H9 (cell line): ENCODE measurements at regions not wholly inside any gene's neighbourhood (a gene's known extent, or its start where the extent isn't known, plus 50 kb on each side); places are given as distances from the start of the nearest gene placed in this dataset.
"Not testable (repeated sequence)": the region's sequence is repeated elsewhere in the genome, so short reads cannot be mapped to it uniquely, and the experiment has no call there.

Source experiments
- DNase-seq: peaks from one replicate; pipeline ENCODE4 v3.0.0-alpha.2; 2017
- H2AFZ ChIP-seq: one replicate; pipeline ENCODE4 v1.6.1; 2013; ENCODE audit warnings: mild to moderate bottlenecking, low read length, control low read depth, moderate library complexity
- H2AK5ac ChIP-seq: 2 replicates; pipeline ENCODE4 v1.6.1; 2013; ENCODE audit warnings: low read length, control low read depth, mixed read lengths; ENCODE audit not compliant: insufficient read length
- H2BK120ac ChIP-seq: one replicate; pipeline ENCODE4 v1.6.1; 2013; ENCODE audit warnings: low read depth, mild to moderate bottlenecking, low read length, control low read depth, inconsistent platforms; ENCODE audit not compliant: poor library complexity, severe bottlenecking
- H2BK12ac ChIP-seq: 2 replicates; pipeline ENCODE4 v1.6.1; 2013; ENCODE audit warnings: low read length, control low read depth, mixed read lengths, low read depth; ENCODE audit not compliant: insufficient read length
- H2BK15ac ChIP-seq: 2 replicates; pipeline ENCODE4 v1.6.1; 2013; ENCODE audit warnings: low read depth, low read length, control low read depth
- H2BK20ac ChIP-seq: one replicate; pipeline ENCODE4 v1.6.1; 2013; ENCODE audit warnings: low read depth, mild to moderate bottlenecking, low read length, control low read depth, inconsistent platforms; ENCODE audit not compliant: poor library complexity, severe bottlenecking
- H2BK5ac ChIP-seq: 2 replicates; pipeline ENCODE4 v1.6.1; 2013; ENCODE audit warnings: low read length, control low read depth, mixed read lengths; ENCODE audit not compliant: insufficient read length
- H3K14ac ChIP-seq: 2 replicates; pipeline ENCODE4 v1.6.1; 2013; ENCODE audit warnings: low read length, control low read depth; ENCODE audit not compliant: insufficient read depth
- H3K18ac ChIP-seq: 2 replicates; pipeline ENCODE4 v1.6.1; 2013; ENCODE audit warnings: low read depth, mild to moderate bottlenecking, mixed read lengths, low read length, control low read depth; ENCODE audit not compliant: insufficient read length
- H3K23ac ChIP-seq: 2 replicates; pipeline ENCODE4 v1.6.1; 2013; ENCODE audit warnings: low read length, control low read depth, mixed read lengths, low read depth; ENCODE audit not compliant: insufficient read length
- H3K23me2 ChIP-seq: 2 replicates; pipeline ENCODE4 v1.6.1; 2013; ENCODE audit warnings: low read depth, mild to moderate bottlenecking, mixed read lengths, low read length, control low read depth; ENCODE audit not compliant: insufficient read length, poor library complexity, severe bottlenecking
- H3K27ac ChIP-seq: 2 replicates; pipeline ENCODE4 v1.5.1; 2013; ENCODE audit warnings: low read length, control low read depth, mixed read lengths, low read depth; ENCODE audit not compliant: insufficient read length
- H3K27me3 ChIP-seq: 2 replicates; pipeline ENCODE4 v1.6.1; 2013; ENCODE audit warnings: low read length, control low read depth, inconsistent platforms; ENCODE audit not compliant: insufficient read depth
- H3K4ac ChIP-seq: 2 replicates; pipeline ENCODE4 v1.6.1; 2013; ENCODE audit warnings: low read depth, mild to moderate bottlenecking, control low read depth, inconsistent platforms, low read length, moderate library complexity
- H3K4me1 ChIP-seq: 2 replicates; pipeline ENCODE4 v1.6.1; 2013; ENCODE audit warnings: low read length, control low read depth, inconsistent platforms; ENCODE audit not compliant: insufficient read depth
- H3K4me2 ChIP-seq: 2 replicates; pipeline ENCODE4 v1.6.1; 2013; ENCODE audit warnings: low read length, control low read depth, mixed read lengths; ENCODE audit not compliant: insufficient read length, insufficient read depth
- H3K56ac ChIP-seq: 2 replicates; pipeline ENCODE4 v1.6.1; 2013; ENCODE audit warnings: low read depth, mild to moderate bottlenecking, mixed read lengths, low read length, control low read depth; ENCODE audit not compliant: insufficient read length
- H3K79me1 ChIP-seq: 2 replicates; pipeline ENCODE4 v1.6.1; 2013; ENCODE audit warnings: low read depth, mild to moderate bottlenecking, moderate library complexity, low read length, control low read depth, inconsistent platforms; ENCODE audit not compliant: insufficient read depth, poor library complexity, severe bottlenecking
- H3K79me2 ChIP-seq: 2 replicates; pipeline ENCODE4 v1.6.1; 2013; ENCODE audit warnings: low read length, control low read depth, inconsistent platforms; ENCODE audit not compliant: insufficient read depth
- H3K9ac ChIP-seq: 2 replicates; pipeline ENCODE4 v1.6.1; 2013; ENCODE audit warnings: low read length, control low read depth, mixed read lengths; ENCODE audit not compliant: insufficient read length; ENCODE audit errors: extremely low read depth
- H3K9me3 ChIP-seq: one replicate; pipeline ENCODE4 v1.6.1; 2013; ENCODE audit warnings: low read depth, low read length, inconsistent platforms; ENCODE audit not compliant: control insufficient read depth
- H3T11ph ChIP-seq: one replicate; pipeline ENCODE4 v1.6.1; 2013; ENCODE audit warnings: mild to moderate bottlenecking, low read length, control low read depth, inconsistent platforms
- H4K20me1 ChIP-seq: one replicate; pipeline ENCODE4 v1.6.1; 2013; ENCODE audit not compliant: control insufficient read depth, insufficient read length, insufficient read depth
- H4K5ac ChIP-seq: 2 replicates; pipeline ENCODE4 v1.6.1; 2013; ENCODE audit warnings: low read depth, mild to moderate bottlenecking, mixed read lengths, low read length, control low read depth; ENCODE audit not compliant: insufficient read length
- H4K8ac ChIP-seq: replicated peaks from 2 replicates; pipeline ENCODE4 v1.6.1; 2013; ENCODE audit warnings: low read length, control low read depth, mixed read lengths, low read depth; ENCODE audit not compliant: insufficient read length
- H4K91ac ChIP-seq: 2 replicates; pipeline ENCODE4 v1.6.1; 2013; ENCODE audit warnings: low read depth, mild to moderate bottlenecking, moderate library complexity, mixed read lengths, low read length, control low read depth; ENCODE audit not compliant: insufficient read length
- H3K27ac Mint-ChIP-seq, 3 experiments: 2 replicates in 2 of 3; 3 replicates in 1 of 3; pipeline ENCODE4 v1.8.0; 2020 to 2021; ENCODE audit warnings: mixed read lengths in 3 of 3, mild to moderate bottlenecking in 1 of 3, moderate library complexity in 1 of 3
- H3K27me3 Mint-ChIP-seq: 2 replicates; pipeline ENCODE4 v1.8.0; 2021; ENCODE audit warnings: low read depth, mild to moderate bottlenecking, moderate library complexity, mixed read lengths
- H3K36me3 Mint-ChIP-seq, 3 experiments: 2 replicates in 2 of 3; 3 replicates in 1 of 3; pipeline ENCODE4 v1.8.0; 2020 to 2021; ENCODE audit warnings: low read depth in 3 of 3, mixed read lengths in 3 of 3; ENCODE audit not compliant: insufficient read depth in 1 of 3
- H3K4me1 Mint-ChIP-seq, 2 experiments: 2 replicates each; pipeline ENCODE4 v1.8.0; 2020; ENCODE audit warnings: mixed read lengths in 2 of 2
- H3K4me3 Mint-ChIP-seq, 2 experiments: 2 replicates in 1 of 2; 3 replicates in 1 of 2; pipeline ENCODE4 v1.8.0; 2020 to 2021; ENCODE audit warnings: mild to moderate bottlenecking in 2 of 2, mixed read lengths in 2 of 2, moderate library complexity in 1 of 2
- H3K9me3 Mint-ChIP-seq, 2 experiments: 2 replicates in 1 of 2; 3 replicates in 1 of 2; pipeline ENCODE4 v1.8.0; 2020; ENCODE audit warnings: mild to moderate bottlenecking in 2 of 2, mixed read lengths in 2 of 2, moderate library complexity in 1 of 2
- WGBS: extraction: QIAGEN DNeasy Blood & Tissue Kit; methylation state at CpG from one replicate; pipeline ENCODE4 v1.1.7; 2013; ENCODE audit warnings: missing lambda C conversion rate, low lambda C conversion rate, mixed read lengths; ENCODE audit not compliant: insufficient read length; ENCODE audit errors: extremely low coverage; 5-methylcytosine and 5-hydroxymethylcytosine counted together

DNA sequence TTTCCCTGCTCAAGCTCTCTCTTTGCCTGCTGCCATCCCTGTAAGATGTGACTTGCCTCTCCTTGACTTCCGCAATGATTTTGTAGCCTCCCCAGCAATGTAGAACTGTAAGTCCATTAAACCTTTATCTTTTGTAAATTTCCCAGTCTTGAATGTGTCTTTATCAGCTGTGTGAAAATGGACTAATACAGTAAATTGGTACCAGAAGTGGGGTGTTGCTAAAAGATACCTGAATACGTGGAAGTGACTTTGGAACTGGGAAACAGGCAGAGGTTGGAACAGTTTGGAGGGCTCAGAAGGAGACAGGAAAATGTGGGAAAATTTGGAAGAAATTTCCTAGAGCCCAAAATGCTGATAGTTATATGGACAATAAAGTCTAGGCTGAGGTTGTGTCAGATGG, 184.6 kb upstream of the EEF2KMT start:
- H2AK5ac ChIP-seq, H2BK5ac ChIP-seq, H3K9me3 ChIP-seq, DNase-seq, H4K91ac ChIP-seq, H3K79me1 ChIP-seq, H3K79me2 ChIP-seq, H3K4me3 Mint-ChIP-seq, H2BK120ac ChIP-seq, H3K27me3 Mint-ChIP-seq, H2AFZ ChIP-seq, H3K18ac ChIP-seq, H3K27ac Mint-ChIP-seq, H4K8ac ChIP-seq, H3K4ac ChIP-seq, H3K56ac ChIP-seq, H3K4me1 ChIP-seq, H3K27ac ChIP-seq, H2BK12ac ChIP-seq, H3K9ac ChIP-seq, H3K23ac ChIP-seq, H3K14ac ChIP-seq, H3K4me2 ChIP-seq, H4K5ac ChIP-seq, H3K23me2 ChIP-seq, H3K27me3 ChIP-seq, H3K4me1 Mint-ChIP-seq, H2BK15ac ChIP-seq, H3T11ph ChIP-seq, H2BK20ac ChIP-seq, H4K20me1 ChIP-seq: not testable (repeated sequence)
- WGBS = no CpG with 5 or more reads among the region's 2 CpGs
- peaks cover 47 to 53% of the 10 kb centered on the region in 2 experiments for H3K9me3 Mint-ChIP-seq
- H3K36me3 Mint-ChIP-seq = peaks cover 32 to 42% (median 36%) of the 10 kb centered on the region in 3 experiments
